GM12892 (cell line): ENCODE measurements at regions not wholly inside any gene's neighbourhood (a gene's known extent, or its start where the extent isn't known, plus 50 kb on each side); places are given as distances from the start of the nearest gene placed in this dataset.

ENCODE experiments used
- POLR2A ChIP-seq: IDR thresholded peaks from 2 replicates; pipeline ENCODE4 v1.6.1; 2011; ENCODE audit warnings: low read depth, low read length, control low read depth
- TAF1 ChIP-seq: IDR thresholded peaks from 2 replicates; pipeline ENCODE4 v1.6.1; 2011; ENCODE audit warnings: low read depth, mild to moderate bottlenecking, control low read depth, low read length, borderline replicate concordance

DNA sequence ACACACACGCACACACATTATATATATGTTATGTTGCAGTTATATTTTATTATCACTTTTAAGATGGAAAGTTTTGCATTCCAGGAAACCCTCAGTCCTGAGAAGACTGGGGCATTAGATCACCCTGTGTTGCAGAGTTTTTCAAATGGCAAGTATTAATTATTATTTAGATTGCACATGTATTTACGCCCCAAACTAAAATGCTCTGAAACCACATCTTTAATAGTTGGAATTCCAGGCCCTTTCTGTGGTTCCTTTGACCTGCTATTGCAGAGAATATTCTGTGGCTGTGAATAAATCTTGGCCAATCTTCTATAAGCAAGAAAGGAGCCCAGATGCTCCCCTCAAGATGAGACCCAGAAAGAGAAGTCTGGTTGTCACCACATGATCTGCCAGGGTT is 427.0 kb upstream of the TNP1 start:
- TF ChIP-seq TAF1 (no peak), POLR2A (no peak)
